GM12801 (cell line): ENCODE measurements at regions not wholly inside any gene's neighbourhood (a gene's known extent, or its start where the extent isn't known, plus 50 kb on each side); places are given as distances from the start of the nearest gene placed in this dataset.

Experiments used
- CTCF ChIP-seq: IDR thresholded peaks from one replicate; pipeline ENCODE4 v1.5.1; 2011; ENCODE audit warnings: control low read depth; ENCODE audit not compliant: insufficient read length; ENCODE audit errors: extremely low read depth

- no peak for TF ChIP-seq CTCF
Observed at GRCh38 chr5:106875591-106876297, 795.0 kb downstream of the EFNA5 start.

- TF ChIP-seq CTCF, result no peak
Observed at GRCh38 chr5:106874974-106875373, 795.8 kb downstream of the EFNA5 start.

DNA sequence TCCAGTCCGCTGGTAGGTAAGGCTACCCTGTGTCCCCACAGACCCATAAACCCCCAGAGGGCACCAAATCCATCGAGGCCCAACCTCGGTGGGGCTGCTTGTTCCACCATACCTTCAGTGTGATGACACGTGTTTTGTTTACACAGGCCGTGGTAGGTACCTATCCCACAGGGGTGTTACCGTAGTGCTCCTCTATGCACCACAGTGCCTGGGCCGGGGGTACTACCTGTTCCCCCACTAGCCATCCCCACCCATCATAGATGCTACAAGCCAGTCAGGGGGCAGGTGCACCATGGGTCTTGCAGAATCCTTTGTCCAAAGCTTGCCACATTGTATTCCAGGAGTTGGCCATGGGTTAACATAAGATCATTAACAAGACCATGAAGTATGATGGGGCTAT lies 796.2 kb downstream of the EFNA5 start:
- TF ChIP-seq CTCF, result no peak

DNA sequence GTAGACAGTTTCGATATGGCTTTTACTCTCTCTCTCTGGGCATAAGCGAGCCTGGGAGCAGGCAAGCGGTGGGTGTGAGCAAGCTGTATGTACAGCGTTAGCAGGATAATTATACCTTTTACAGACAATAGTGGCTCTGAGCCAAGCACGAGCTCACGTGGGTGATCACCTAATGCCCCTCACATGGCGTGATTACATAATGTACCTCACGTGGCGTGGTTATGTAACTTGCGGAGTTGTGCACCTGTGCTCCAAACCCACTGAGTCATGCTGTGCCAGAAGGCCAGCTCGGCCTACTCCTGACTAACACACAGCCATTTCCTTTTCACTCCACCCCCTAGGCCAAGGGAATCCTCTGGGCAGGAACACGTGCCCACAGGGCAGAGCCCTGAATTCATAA lies 797.2 kb downstream of the EFNA5 start:
- no peak for TF ChIP-seq CTCF

- no peak for TF ChIP-seq CTCF
Observed at GRCh38 chr5:106865279-106865678, 805.5 kb downstream of the EFNA5 start.

DNA sequence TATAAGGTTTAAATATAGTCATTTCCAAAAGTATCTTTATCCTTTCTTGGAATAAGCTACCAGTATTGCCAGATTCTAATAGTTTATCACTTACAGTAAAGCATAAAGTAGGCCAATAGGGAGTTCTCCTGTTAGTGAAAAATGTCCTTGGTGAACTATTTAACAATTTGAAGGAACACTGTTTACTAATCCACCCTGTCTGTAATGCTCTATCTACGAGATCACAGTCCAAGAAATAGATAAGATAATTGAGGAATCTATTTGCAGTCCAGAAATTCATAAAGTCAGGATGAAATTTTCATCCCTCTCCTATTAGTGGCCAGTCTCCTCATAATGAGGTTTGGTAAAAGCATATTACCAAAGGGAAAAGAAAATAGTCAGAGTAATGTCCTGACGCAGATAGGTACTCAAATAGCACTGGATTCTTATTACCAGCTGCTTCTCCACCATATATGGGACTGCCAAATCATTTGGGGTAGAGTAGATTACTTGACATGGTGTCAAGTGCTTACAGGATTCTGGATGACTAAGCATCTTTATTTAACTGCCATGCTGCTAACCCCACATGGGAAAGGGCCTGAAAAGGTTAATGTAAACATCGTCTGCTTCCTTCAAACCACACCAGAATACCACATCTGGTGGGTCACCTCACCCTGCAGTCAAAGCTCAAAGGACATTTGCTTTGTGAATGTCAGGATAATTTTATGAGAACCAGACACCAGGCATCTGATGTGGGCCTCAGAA lies 808.1 kb downstream of the EFNA5 start:
- TF ChIP-seq CTCF, result no peak

- no peak for TF ChIP-seq CTCF
Observed at GRCh38 chr5:106860398-106861044, 810.2 kb downstream of the EFNA5 start.
